MM.1S (cell line): ENCODE measurements at regions not wholly inside any gene's neighbourhood (a gene's known extent, or its start where the extent isn't known, plus 50 kb on each side); places are given as distances from the start of the nearest gene placed in this dataset.

ENCODE experiments used
- DNase-seq: peaks from one replicate; pipeline ENCODE4 v3.0.0-alpha.2; 2015
- H2AFZ ChIP-seq: fragments of 300-600 bp; sonication (generic); 2 replicates; pipeline ENCODE4 v1.6.0; 2016; ENCODE audit warnings: antibody characterized with exemption, low read length
- H3F3A ChIP-seq: fragments of 300-600 bp; sonication (generic); 2 replicates; pipeline ENCODE4 v1.6.1; 2016; ENCODE audit warnings: mild to moderate bottlenecking, antibody characterized with exemption, low read length, moderate library complexity, mixed read lengths; ENCODE audit not compliant: insufficient read depth
- H3K27ac ChIP-seq: fragments of 300-600 bp; sonication (generic); 2 replicates; pipeline ENCODE4 v1.5.1; 2016; ENCODE audit warnings: mild to moderate bottlenecking, low read length
- H3K27me3 ChIP-seq: fragments of 300-600 bp; sonication (generic); replicated peaks from 2 replicates; pipeline ENCODE4 v1.6.0; 2016; ENCODE audit warnings: low read length; ENCODE audit not compliant: insufficient read depth
- H3K36me3 ChIP-seq: fragments of 300-600 bp; sonication (generic); replicated peaks from 2 replicates; pipeline ENCODE4 v1.6.1; 2016; ENCODE audit warnings: mild to moderate bottlenecking, low read length, mixed read lengths; ENCODE audit not compliant: insufficient read depth
- H3K4me1 ChIP-seq: fragments of 300-600 bp; sonication (generic); 2 replicates; pipeline ENCODE4 v1.6.1; 2016; ENCODE audit warnings: low read length, mixed read lengths
- H3K4me2 ChIP-seq: fragments of 300-600 bp; sonication (generic); 2 replicates; pipeline ENCODE4 v1.6.0; 2016; ENCODE audit warnings: low read depth, low read length
- H3K4me3 ChIP-seq: fragments of 300-600 bp; sonication (generic); 2 replicates; pipeline ENCODE4 v1.5.1; 2016; ENCODE audit warnings: low read length, mixed read lengths
- H3K79me2 ChIP-seq: fragments of 300-600 bp; sonication (generic); 2 replicates; pipeline ENCODE4 v1.6.1; 2016; ENCODE audit warnings: mixed run types, low read length, mixed read lengths
- H3K9ac ChIP-seq: fragments of 300-600 bp; sonication (generic); 2 replicates; pipeline ENCODE4 v1.6.1; 2016; ENCODE audit warnings: low read length, mixed read lengths
- H3K9me2 ChIP-seq: fragments of 300-600 bp; sonication (generic); replicated peaks from 2 replicates; pipeline ENCODE4 v1.6.1; 2016; ENCODE audit warnings: mild to moderate bottlenecking, low read length, mixed read lengths; ENCODE audit not compliant: insufficient read depth
- H3K9me3 ChIP-seq: fragments of 300-600 bp; sonication (generic); replicated peaks from 2 replicates; pipeline ENCODE4 v1.6.1; 2016; ENCODE audit warnings: mild to moderate bottlenecking, low read length, mixed read lengths; ENCODE audit not compliant: insufficient read depth
- H4K20me1 ChIP-seq: fragments of 300-600 bp; sonication (generic); 2 replicates; pipeline ENCODE4 v1.6.1; 2016; ENCODE audit warnings: mild to moderate bottlenecking, low read length, moderate library complexity, mixed read lengths; ENCODE audit not compliant: insufficient read depth
- EZH2 ChIP-seq: fragments of 300-600 bp; sonication (generic); optimal IDR thresholded peaks from 2 replicates; pipeline ENCODE3; 2017; ENCODE audit warnings: low read depth, mild to moderate bottlenecking, antibody characterized with exemption, low read length, mixed read lengths
- EZH2phosphoT487 ChIP-seq: fragments of 300-600 bp; sonication (generic); IDR thresholded peaks from 2 replicates; pipeline ENCODE4 v1.6.1; 2018; ENCODE audit warnings: antibody characterized with exemption, low read length
- TF ChIP-seq, protein P1 (sequence below): fragments of 300-600 bp; sonication (generic); IDR thresholded peaks from 2 replicates; pipeline ENCODE4 v1.5.1; 2016; ENCODE audit warnings: antibody characterized with exemption, low read length, mixed read lengths

DNA sequence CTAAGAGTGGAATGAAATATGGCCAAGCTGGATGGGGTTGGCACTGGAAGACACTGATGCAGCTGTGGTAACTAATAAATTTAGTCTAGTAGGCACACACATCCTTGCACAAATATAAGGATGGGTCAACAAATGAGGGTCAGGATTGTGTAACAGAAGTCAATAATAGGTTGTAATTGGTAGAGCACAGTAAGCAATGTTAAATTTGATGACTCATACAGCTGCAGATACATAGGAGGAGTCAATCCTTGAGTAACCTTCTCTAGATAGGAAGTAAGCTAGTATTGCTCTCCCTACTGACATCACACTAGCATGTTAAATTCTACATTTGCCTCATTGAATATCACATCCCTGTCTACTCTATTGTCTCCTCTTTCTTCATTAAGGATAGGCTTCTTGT lies 332.1 kb downstream of the PTPRC start:
- H3F3A ChIP-seq, result no peaks in the 10 kb centered on the region
- H3K9me2 ChIP-seq, result no peaks in the 10 kb centered on the region
- no peak overlapping the region for H3K9ac ChIP-seq
- no peak overlapping the region for H3K27ac ChIP-seq
- H3K79me2 ChIP-seq, result no peaks in the 10 kb centered on the region
- no peaks in the 10 kb centered on the region for H3K27me3 ChIP-seq
- DNase-seq, result no peak
- H3K36me3 ChIP-seq, result no peaks in the 10 kb centered on the region
- H4K20me1 ChIP-seq, result no peaks in the 10 kb centered on the region
- no peaks in the 10 kb centered on the region for H3K9me3 ChIP-seq
- H2AFZ ChIP-seq, result no peak overlapping the region
- TF ChIP-seq EZH2, result no peak
- TF ChIP-seq, protein P1, sequence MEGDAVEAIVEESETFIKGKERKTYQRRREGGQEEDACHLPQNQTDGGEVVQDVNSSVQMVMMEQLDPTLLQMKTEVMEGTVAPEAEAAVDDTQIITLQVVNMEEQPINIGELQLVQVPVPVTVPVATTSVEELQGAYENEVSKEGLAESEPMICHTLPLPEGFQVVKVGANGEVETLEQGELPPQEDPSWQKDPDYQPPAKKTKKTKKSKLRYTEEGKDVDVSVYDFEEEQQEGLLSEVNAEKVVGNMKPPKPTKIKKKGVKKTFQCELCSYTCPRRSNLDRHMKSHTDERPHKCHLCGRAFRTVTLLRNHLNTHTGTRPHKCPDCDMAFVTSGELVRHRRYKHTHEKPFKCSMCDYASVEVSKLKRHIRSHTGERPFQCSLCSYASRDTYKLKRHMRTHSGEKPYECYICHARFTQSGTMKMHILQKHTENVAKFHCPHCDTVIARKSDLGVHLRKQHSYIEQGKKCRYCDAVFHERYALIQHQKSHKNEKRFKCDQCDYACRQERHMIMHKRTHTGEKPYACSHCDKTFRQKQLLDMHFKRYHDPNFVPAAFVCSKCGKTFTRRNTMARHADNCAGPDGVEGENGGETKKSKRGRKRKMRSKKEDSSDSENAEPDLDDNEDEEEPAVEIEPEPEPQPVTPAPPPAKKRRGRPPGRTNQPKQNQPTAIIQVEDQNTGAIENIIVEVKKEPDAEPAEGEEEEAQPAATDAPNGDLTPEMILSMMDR, result no peak
- no peak for TF ChIP-seq EZH2phosphoT487
- H3K4me2 ChIP-seq, result no peak overlapping the region
- no peak overlapping the region for H3K4me3 ChIP-seq
- H3K4me1 ChIP-seq, result no peaks in the 10 kb centered on the region

DNA sequence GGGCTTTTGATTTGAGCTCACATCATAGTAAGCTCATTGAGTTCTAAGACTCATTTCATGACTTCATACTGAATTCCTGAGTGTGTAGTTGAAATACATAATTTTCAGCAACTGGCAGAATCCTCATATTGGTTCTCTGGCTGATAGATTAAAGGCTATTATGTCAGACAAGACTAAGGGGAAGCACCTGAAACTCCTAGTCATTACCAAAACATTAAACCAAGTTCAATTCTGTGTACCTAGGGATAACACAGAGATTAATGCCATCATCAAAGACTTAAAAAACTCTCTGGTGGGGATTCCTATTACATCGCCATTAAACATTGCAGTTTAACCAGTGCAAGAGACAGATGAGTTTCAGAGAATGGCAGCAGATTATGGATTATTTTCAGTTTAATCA lies 339.1 kb downstream of the PTPRC start:
- Histone ChIP-seq H3K36me3 (no peaks in the 10 kb centered on the region), H3K27ac (no peak overlapping the region), H3K27me3 (no peaks in the 10 kb centered on the region), H2AFZ (no peak overlapping the region), H3K79me2 (no peaks in the 10 kb centered on the region), H3K9ac (no peak overlapping the region), H3F3A (no peaks in the 10 kb centered on the region), H3K9me3 (no peaks in the 10 kb centered on the region), H4K20me1 (no peaks in the 10 kb centered on the region), H3K4me2 (no peak overlapping the region), H3K4me1 (no peaks in the 10 kb centered on the region), H3K4me3 (no peak overlapping the region), H3K9me2 (no peaks in the 10 kb centered on the region)
- DNase-seq, result no peak
- TF ChIP-seq EZH2phosphoT487, result no peak
- TF ChIP-seq, protein P1, result no peak
- no peak for TF ChIP-seq EZH2

DNA sequence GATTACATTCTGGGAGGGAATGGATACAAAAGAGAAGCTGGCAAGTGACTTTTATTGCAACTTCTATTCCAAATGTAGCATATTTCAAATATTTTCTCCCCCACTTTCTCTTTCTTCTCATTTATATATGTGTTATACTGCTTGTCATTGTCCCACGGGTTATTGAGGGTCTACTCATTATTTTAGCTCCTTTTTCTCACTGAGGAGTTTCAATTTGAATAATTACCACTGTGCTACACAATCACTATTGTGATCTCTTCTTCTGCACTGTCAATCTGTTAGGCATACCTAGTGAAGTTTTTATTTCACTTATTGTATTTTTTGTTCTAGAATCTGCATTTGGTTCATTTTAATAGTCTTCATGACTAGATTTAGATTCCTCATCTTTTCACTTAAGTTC lies 339.7 kb downstream of the PTPRC start:
- TF ChIP-seq, protein P1, result no peak
- no peak for TF ChIP-seq EZH2
- Histone ChIP-seq H3K4me1 (no peaks in the 10 kb centered on the region), H2AFZ (no peak overlapping the region), H3F3A (no peaks in the 10 kb centered on the region), H3K9ac (no peak overlapping the region), H3K9me3 (no peaks in the 10 kb centered on the region), H3K4me3 (no peak overlapping the region), H3K9me2 (no peaks in the 10 kb centered on the region), H3K27me3 (no peaks in the 10 kb centered on the region), H3K79me2 (no peaks in the 10 kb centered on the region), H4K20me1 (no peaks in the 10 kb centered on the region), H3K36me3 (no peaks in the 10 kb centered on the region), H3K27ac (no peak overlapping the region), H3K4me2 (no peak overlapping the region)
- no peak for DNase-seq
